Fibroblast of skin of left biceps (primary cell): ENCODE measurements at regions not wholly inside any gene's neighbourhood (a gene's known extent, or its start where the extent isn't known, plus 50 kb on each side); places are given as distances from the start of the nearest gene placed in this dataset.

Experiments used
- DNase-seq, 2 experiments: peaks; one replicate each; pipeline ENCODE4 v3.0.0-alpha.2; 2013; ENCODE audit warnings: low read depth in 2 of 2

DNA sequence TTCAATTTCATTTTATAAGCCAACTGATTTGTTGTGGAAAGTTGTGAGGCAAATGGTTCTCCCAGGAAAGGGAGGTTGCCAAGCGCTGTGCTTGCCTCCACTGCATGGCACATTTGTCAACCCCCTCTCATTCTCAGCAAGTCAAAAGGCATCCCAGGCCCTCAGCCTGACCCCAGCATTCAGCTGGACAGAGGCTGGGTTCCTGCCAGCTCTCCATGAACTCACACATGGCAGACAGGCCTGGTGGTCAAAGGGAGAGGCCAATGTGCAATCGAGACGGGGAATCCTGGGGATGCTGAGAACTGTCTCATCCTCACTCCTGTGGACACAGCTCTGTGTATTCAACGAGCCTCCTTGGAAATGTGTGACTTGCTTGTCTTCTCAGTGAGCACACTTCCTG, 106.0 kb upstream of the CDH4 start:
- no peak for DNase-seq

- no peak for DNase-seq
Observed at GRCh38 chr20:61149636-61150035, 102.4 kb upstream of the CDH4 start.

DNA sequence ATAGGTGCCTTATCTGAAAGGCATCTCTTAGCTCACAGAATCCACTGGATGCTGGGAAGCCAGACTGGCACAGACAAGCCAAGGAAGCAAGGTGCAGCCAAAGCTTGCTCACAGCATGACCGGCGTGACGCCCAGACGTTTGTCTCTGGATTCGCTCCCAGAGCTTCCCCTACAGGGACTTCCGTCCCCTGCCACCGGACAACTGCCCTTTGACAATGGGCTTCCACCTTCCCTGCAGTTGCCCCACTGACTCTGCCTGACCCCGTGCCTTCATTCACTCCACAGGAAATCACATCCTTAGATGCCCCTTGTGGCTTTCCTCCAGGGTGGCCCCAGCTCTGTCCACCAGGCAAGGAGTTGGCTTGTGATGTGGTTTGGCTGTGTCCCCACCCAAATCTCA, 94.8 kb upstream of the CDH4 start:
- DNase-seq: no peak

DNA sequence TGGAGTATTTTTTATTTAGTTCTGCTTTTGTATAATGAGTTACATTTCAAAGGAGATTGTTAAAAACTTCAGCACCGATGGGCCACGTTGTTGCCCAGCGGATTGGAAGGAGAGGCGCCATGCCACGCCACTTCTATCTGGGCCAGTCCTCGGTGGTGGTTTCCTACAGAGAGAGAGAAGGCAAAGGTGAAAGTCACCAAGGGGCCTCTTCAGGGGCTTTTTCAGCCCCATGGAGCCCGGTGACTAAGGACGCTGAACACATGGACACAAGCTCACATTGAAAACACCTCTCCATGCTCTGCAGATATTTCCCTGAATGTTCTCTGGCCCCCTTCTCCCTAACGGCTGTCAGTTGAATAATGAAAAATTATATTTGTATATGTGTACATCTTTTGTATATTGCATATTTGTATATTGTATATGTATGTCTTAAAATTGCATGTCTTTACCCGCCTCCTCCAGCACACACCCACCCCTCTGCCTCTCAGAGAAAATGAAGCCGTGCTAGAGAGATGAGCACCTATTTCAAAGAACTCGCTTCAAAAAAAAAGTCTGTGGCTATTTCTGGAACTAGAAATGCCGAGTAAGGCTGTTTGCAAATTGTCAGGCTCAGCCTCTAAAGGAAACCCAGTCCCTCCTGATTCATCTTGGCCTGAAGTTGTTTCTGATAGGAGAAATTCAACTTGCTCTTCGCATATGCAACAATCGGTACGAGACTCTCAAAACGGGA, 91.9 kb upstream of the CDH4 start:
- no peak for DNase-seq

DNA sequence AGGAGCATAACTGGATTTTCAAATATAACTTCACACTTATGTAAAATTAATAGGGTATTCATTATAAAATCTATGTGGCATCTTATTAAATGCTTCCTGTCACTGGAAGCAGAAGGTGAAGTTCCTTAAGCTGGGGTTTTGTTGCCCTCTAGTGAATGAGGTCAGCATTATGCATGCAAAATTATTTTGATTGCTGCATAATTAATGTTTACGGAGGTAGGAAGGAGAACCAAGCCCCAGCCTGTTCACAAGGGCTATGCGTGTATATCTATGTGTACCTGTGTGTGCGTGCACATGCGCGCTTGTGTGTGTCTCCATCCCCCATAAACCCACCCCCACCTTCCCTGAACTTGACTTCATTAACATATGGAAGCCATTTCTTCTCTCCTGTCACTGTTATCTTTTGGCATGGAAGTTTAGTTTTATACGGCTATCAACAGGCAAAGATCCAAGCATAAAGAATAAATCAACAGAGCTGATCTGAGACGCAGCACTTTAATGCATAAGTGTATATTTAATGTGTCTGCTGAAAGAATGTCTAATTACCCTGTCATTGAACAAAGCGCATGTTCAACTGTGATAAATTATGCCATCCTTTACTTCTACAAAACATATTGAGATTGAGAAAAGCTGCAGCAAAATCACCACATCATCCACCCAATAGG, 90.2 kb upstream of the CDH4 start:
- DNase-seq: no peak

GRCh38 chr20:61162451-61162850, 89.6 kb upstream of the CDH4 start:
- no peak for DNase-seq

GRCh38 chr20:61163031-61163430, 89.0 kb upstream of the CDH4 start:
- no peak for DNase-seq

GRCh38 chr20:61166324-61166723, 85.7 kb upstream of the CDH4 start:
- DNase-seq: peak in 1 of 2 experiments; percentile 5

GRCh38 chr20:61168605-61169004, 83.5 kb upstream of the CDH4 start:
- DNase-seq: no peak

GRCh38 chr20:61169874-61170273, 82.2 kb upstream of the CDH4 start:
- DNase-seq: no peak

GRCh38 chr20:61170496-61171320, 81.4 kb upstream of the CDH4 start:
- no peak for DNase-seq

- no peak for DNase-seq
Observed at GRCh38 chr20:61173267-61173666, 78.8 kb upstream of the CDH4 start.

GRCh38 chr20:61173961-61174725, 77.9 kb upstream of the CDH4 start:
- DNase-seq: peak; percentile 25 to 39

DNA sequence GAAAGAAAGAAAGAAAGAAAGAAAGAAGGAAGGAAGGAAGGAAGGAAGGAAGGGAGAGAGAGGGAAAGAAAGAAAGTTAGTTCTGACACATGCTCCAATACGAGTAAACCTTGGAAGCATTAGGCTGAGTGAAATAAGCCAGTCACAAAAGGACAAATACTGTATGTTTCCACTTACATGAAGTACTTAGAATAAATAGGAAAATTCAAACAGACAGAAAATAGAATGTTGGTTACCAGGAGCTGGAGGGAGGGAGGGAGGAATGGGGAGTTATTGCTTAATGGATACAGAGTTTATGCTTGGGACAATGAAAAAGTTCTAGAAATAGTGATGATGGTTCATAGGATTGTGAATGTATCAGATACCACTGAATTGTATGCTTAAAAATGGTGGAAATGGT, 75.2 kb upstream of the CDH4 start:
- DNase-seq: no peak

GRCh38 chr20:61178551-61179071, 73.5 kb upstream of the CDH4 start:
- DNase-seq: no peak

- DNase-seq: no peak
Observed at GRCh38 chr20:61184194-61184593, 67.9 kb upstream of the CDH4 start.

- DNase-seq: no peak
Observed at GRCh38 chr20:61185181-61185580, 66.9 kb upstream of the CDH4 start.

- peak; percentile 94 to 95 for DNase-seq
Observed at GRCh38 chr20:61185841-61186601, 66.0 kb upstream of the CDH4 start.

DNA sequence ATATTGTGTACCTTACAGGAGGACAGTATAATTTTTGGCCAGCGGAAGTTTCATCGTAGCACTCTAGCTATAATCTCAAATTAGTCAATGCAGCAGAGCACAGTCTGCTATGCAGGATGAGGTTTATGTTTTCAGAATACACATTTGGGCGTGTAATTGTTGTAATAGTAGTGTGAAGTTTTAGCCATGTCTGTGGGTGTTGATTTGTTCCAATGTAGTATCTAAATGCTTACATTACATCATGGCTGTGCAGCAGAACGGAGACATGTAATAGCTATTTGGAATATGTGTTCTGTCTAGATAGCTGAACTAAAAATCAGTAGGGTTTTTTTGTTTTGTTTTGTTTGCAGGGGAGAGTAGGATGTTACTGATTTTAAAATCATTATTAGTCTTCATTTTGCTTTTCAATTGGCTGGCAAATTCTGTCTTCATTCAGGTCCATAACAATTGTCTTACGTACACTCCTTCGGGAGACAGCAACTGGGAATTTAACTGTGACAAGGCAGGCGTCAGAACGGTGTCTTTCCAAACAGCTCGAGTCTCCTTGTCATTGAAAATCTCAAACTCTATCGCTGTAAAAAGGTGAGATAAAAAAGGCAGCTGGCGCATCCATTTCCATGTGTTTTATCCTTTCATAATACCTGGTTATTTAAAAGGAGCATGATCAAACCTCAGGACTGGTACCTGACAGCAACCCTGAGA, 65.1 kb upstream of the CDH4 start:
- peak; percentile 27 to 28 for DNase-seq

GRCh38 chr20:61189534-61189933, 62.5 kb upstream of the CDH4 start:
- DNase-seq: no peak
